HG02759 (cell line): ENCODE measurements at regions not wholly inside any gene's neighbourhood (a gene's known extent, or its start where the extent isn't known, plus 50 kb on each side); places are given as distances from the start of the nearest gene placed in this dataset.

Source experiments
- ATAC-seq: cut with Tn5 transposase; IDR thresholded peaks from one replicate; pipeline ENCODE4 v1.9.1; 2021; ENCODE audit warnings: mild to moderate bottlenecking, moderate library complexity; ENCODE audit not compliant: unreplicated experiment

- no peak for ATAC-seq
Observed at GRCh38 chr12:115763376-115763775, 514.1 kb downstream of the MED13L start.

GRCh38 chr12:115762936-115763335 lies 514.6 kb downstream of the MED13L start:
- ATAC-seq: no peak

GRCh38 chr12:115761784-115762183 lies 515.7 kb downstream of the MED13L start:
- ATAC-seq: no peak

GRCh38 chr12:115760231-115760630 lies 517.3 kb downstream of the MED13L start:
- ATAC-seq: no peak

- no peak for ATAC-seq
Observed at GRCh38 chr12:115758877-115759620, 518.4 kb downstream of the MED13L start.

- ATAC-seq: no peak
Observed at GRCh38 chr12:115758183-115758582, 519.3 kb downstream of the MED13L start.

- ATAC-seq: no peak
Observed at GRCh38 chr12:115756804-115757203, 520.7 kb downstream of the MED13L start.

- ATAC-seq: no peak
Observed at GRCh38 chr12:115756271-115756670, 521.2 kb downstream of the MED13L start.

- no peak for ATAC-seq
Observed at GRCh38 chr12:115755725-115756085, 521.8 kb downstream of the MED13L start.

- no peak for ATAC-seq
Observed at GRCh38 chr12:115755061-115755724, 522.3 kb downstream of the MED13L start.

- no peak for ATAC-seq
Observed at GRCh38 chr12:115752913-115753726, 524.4 kb downstream of the MED13L start.

- ATAC-seq: no peak
Observed at GRCh38 chr12:115752156-115752555, 525.3 kb downstream of the MED13L start.

- ATAC-seq: no peak
Observed at GRCh38 chr12:115750340-115750739, 527.2 kb downstream of the MED13L start.

GRCh38 chr12:115749071-115749841 lies 528.2 kb downstream of the MED13L start:
- ATAC-seq: no peak

- no peak for ATAC-seq
Observed at GRCh38 chr12:115740586-115741155, 536.8 kb downstream of the MED13L start.

- no peak for ATAC-seq
Observed at GRCh38 chr12:115737895-115738294, 539.6 kb downstream of the MED13L start.

GRCh38 chr12:115736360-115736759 lies 541.1 kb downstream of the MED13L start:
- no peak for ATAC-seq

GRCh38 chr12:115730975-115731541 lies 546.4 kb downstream of the MED13L start:
- ATAC-seq: no peak

GRCh38 chr12:115726691-115727090 lies 550.8 kb downstream of the MED13L start:
- no peak for ATAC-seq

- no peak for ATAC-seq
Observed at GRCh38 chr12:115722181-115722580, 555.3 kb downstream of the MED13L start.
